RWPE1 (cell line): ENCODE measurements at regions not wholly inside any gene's neighbourhood (a gene's known extent, or its start where the extent isn't known, plus 50 kb on each side); places are given as distances from the start of the nearest gene placed in this dataset.

Experiments
- CTCF ChIA-PET: fragments of 350-600 bp; sonication (Branson Sonifier 250); formaldehyde crosslinking; extraction: SDS; loops from one replicate; lab custom pipeline; 2021; lab: Yijun Ruan, JAX
- POLR2A ChIA-PET: fragments of 400-600 bp; formaldehyde crosslinking; extraction: SDS; loops from one replicate; lab custom pipeline; 2020; ENCODE audit warnings: antibody characterized with exemption; ENCODE audit not compliant: low non-redundant PET; lab: Yijun Ruan, JAX
- DNase-seq: peaks from one replicate; pipeline ENCODE4 v3.0.0; 2012; ENCODE audit warnings: low spot score
- H3K27ac ChIP-seq: fragments of 450-650 bp; 2 replicates; pipeline ENCODE4 v1.5.1; 2017
- TF ChIP-seq, protein P1 (sequence below): fragments of 450-650 bp; conservative IDR thresholded peaks from 2 replicates; pipeline ENCODE4 v1.5.1; 2017; ENCODE audit warnings: low read depth, mild to moderate bottlenecking

GRCh38 chr11:127259102-127259501 is 258.5 kb upstream of the KIRREL3 start:
- ChIA-PET CTCF (interaction anchor here (0.9 kb wide), 1 partner anchor 420 kb away, joined by 3 read pairs; no protein-coding TSS in a partner anchor), POLR2A (no interaction called here)
- TF ChIP-seq, protein P1, sequence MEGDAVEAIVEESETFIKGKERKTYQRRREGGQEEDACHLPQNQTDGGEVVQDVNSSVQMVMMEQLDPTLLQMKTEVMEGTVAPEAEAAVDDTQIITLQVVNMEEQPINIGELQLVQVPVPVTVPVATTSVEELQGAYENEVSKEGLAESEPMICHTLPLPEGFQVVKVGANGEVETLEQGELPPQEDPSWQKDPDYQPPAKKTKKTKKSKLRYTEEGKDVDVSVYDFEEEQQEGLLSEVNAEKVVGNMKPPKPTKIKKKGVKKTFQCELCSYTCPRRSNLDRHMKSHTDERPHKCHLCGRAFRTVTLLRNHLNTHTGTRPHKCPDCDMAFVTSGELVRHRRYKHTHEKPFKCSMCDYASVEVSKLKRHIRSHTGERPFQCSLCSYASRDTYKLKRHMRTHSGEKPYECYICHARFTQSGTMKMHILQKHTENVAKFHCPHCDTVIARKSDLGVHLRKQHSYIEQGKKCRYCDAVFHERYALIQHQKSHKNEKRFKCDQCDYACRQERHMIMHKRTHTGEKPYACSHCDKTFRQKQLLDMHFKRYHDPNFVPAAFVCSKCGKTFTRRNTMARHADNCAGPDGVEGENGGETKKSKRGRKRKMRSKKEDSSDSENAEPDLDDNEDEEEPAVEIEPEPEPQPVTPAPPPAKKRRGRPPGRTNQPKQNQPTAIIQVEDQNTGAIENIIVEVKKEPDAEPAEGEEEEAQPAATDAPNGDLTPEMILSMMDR: no peak
- no peak for DNase-seq
- no peak overlapping the region for H3K27ac ChIP-seq

DNA sequence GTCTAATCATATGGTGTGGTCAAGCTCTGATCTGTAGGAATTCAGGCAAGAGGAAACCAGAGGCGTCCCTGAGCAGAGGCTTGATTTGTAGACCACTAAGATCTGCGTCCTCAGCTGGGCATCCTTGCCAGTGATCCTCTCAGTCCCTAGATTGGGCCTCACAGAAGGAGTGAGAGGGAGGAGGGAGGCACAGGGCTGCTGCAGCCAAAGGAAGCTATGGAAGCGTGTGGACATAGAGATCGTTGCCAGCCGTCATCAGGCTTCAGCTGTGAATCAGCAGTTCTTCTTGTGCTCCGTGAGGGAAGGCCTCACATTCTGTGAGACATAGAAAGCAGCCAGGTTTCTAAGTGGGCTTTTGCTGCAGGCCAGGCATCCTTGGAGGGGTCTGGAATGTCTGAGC is 254.6 kb upstream of the KIRREL3 start:
- H3K27ac ChIP-seq: no peak overlapping the region
- no peak for DNase-seq
- CTCF ChIA-PET: no interaction called here
- TF ChIP-seq, protein P1: no peak
- POLR2A ChIA-PET: no interaction called here

GRCh38 chr11:127252321-127252720 is 251.8 kb upstream of the KIRREL3 start:
- TF ChIP-seq, protein P1: no peak
- CTCF ChIA-PET: no interaction called here

DNA sequence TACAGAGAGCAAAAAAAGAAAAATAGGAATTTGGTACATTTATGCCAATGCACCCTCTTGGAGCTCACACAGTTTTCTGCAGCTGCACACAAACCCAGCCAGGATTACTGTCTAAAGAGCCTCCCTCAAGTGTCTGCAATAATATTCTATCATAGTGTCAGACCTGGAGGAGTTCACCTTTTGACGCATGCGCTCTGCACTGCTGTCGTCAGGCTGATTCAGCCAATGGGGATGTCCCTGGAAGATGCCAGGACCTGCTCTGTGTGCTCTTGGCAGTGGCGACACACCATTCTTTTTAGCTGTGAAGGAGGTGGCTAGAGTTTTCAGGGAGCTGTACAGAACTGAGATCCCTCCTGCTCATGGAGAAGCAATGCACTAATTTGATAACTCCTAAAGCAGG is 249.0 kb upstream of the KIRREL3 start:
- ChIA-PET CTCF (interaction anchor here (0.6 kb wide), 1 partner anchor 301 kb away, joined by 3 read pairs; no protein-coding TSS in a partner anchor), POLR2A (no interaction called here)
- TF ChIP-seq, protein P1: no peak
- no peak overlapping the region for H3K27ac ChIP-seq
- DNase-seq: no peak

More at GRCh38 chr11:127252321-127252720, 251.8 kb upstream of the KIRREL3 start:
- no peak overlapping the region for H3K27ac ChIP-seq
- no peak for DNase-seq
- POLR2A ChIA-PET: no interaction called here

DNA sequence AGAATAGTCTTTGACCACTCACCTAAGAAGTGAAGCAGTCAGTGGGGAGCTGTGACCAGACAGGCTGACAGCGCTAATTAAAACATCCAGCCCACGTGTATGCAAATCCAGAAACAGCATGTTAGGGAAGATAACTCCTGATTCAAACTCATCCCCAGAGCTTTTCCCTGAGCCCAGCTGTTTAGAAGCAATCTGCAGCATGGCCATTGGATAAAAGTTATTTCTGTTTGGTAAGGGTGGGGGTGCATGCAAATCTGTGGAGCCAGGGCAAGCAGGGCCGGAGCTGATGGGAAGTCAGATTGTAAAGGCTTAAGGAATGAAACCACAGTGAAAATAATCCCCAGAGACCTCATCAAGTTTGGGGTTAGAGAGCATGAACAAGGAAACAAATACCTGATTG is 247.9 kb upstream of the KIRREL3 start:
- ChIA-PET CTCF (no interaction called here), POLR2A (no interaction called here)
- H3K27ac ChIP-seq: no peak overlapping the region
- TF ChIP-seq, protein P1: no peak
- no peak for DNase-seq

DNA sequence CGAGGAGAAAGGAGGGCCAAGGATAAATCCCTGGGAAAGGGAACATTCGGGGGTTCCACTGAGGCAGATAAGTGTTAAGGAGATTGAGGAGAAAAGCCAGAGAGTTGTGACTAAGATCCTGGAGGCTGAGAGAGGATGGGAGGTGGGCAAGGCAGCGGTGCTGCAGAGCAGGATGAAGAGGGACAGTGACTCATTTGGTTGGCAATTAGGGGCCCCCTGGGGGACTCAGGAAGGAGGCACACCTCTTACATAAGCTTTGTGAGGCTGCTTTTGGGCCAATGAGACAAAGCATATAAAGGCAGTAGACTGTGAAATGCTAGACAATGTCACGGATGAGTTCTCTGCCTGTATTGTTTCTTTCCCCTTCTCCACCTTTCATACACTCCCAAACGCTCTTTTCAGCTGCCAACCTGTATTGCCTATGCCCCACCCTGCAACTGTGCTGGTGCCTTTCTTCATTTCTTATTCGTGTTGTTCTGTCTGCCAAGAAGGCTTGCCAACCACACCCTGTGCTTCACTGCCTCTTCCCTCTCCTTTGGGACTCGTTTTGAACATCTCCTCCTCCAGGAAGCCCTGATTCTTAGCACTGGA is 246.8 kb upstream of the KIRREL3 start:
- H3K27ac ChIP-seq: no peak overlapping the region
- POLR2A ChIA-PET: no interaction called here
- DNase-seq: no peak
- TF ChIP-seq, protein P1: no peak
- CTCF ChIA-PET: interaction anchor here (0.6 kb wide), 1 partner anchor 106 kb away, joined by 3 read pairs; no protein-coding TSS in a partner anchor
